ENCODE measurements at regions not wholly inside any gene's neighbourhood (a gene's known extent, or its start where the extent isn't known, plus 50 kb on each side); places are given as distances from the start of the nearest gene placed in this dataset.

GRCh38 chr15:87631093-87631492, 625.4 kb downstream of the NTRK3 start:
- no peak for DNase-seq (ENCODE audit: low spot score)

DNA sequence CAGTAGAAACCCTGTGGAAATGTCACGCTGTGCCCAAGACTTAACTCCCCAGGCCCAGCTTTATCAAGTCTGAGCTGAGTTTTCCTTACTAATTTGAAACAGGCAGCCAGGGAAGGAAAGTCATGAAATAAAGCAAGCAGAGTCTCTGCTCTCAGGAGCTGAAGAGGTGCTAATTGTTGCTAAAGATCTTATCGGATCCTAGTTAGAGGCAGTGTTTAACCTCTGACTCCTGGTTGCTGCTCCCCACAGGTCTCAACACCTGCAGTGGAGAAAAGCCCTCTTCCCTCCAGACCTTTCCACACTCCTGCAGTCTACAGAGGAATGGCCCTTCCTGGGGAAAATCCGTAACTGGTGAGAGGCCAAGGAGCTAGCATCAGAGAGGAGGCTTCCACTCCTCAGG, 628.2 kb downstream of the NTRK3 start:
- DNase-seq (ENCODE audit: low spot score) = no peak

DNA sequence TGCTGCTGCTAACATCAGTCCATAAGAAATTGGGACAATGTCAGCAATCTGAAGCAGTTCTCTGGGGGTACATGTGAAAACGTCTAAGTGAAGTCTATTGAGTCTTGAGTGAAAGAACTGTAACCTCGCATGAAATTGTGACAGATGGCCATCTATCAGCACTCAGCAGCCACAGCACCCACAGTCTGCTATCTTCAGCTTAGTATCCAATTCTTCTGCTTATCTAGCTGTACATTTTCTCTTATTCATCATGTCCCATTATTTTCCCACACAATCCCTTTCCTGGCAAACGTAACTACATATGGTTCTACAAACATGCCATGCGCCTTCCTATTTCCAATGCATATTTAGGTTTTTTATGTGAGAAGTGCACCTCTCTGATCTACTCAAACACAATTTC, 629.7 kb downstream of the NTRK3 start:
- DNase-seq (ENCODE audit: low spot score) = no peak

- DNase-seq (ENCODE audit: low spot score) = no peak
Observed at GRCh38 chr15:87623832-87624231, 632.7 kb downstream of the NTRK3 start.

DNA sequence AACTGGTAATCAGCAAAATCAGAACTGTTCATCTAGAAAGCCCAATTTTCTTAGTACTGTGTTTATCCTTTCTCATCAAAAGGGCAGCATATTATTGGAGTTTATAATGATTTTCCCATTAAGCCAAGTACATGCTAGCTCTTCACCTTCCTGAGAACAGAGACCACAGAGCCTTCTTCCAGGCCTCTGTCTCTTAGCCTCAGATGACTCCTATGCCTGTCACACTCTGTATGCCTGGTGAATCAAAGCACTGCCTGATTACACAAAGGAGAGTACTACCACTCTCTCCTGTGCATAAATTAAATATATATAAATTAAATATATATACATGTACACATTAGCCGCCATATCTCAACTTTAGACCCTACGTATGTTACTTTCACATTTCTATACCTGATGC, 636.1 kb downstream of the NTRK3 start:
- DNase-seq (ENCODE audit: low spot score) = no peak

GRCh38 chr15:87619161-87619960, 637.2 kb downstream of the NTRK3 start:
- peak; percentile 85 for DNase-seq (ENCODE audit: low spot score)

DNA sequence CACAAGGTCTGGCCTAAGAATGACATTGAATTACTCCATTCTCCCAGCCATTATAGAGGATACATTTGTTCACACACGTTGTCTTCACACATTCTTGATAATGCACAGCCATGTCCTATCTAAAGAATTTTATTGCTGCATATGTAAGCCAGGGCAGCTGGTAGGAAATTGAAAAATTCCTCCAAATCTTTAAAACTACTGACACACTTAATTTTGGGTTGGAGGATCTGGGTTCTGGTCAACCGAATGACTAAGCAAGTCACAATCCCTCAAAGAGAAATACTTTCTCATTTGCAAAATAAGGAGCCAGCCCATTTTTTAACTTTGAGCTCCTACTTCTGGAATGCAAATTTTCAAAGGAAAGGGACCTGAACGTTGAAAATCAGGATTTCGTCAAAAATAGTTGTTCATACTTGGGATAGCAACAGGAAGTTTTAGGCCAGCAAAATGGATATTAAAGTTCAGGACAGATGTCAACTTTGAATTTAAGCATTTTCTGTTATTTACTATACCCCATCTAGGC, 638.3 kb downstream of the NTRK3 start:
- DNase-seq (ENCODE audit: low spot score) = no peak

- no peak for DNase-seq (ENCODE audit: low spot score)
Observed at GRCh38 chr15:87614704-87615103, 641.8 kb downstream of the NTRK3 start.

DNA sequence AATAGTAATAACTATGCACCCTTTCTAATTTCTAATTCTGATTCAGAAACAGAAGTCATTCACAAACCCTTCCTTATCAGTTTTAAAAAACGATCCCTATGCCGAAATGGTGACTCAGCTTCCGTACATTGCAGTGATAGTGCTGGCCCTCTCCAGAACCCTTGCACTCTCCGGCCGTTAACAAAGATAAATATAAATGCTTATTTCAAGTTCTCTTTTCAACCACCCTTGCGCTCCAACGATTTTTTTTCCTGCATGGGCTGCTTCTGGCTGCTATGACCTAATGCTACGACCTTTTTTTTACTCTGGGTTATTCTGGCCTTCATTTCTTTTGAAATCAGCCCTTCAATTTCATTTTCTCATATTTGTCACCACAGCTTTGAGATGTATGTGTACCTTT, 646.2 kb downstream of the NTRK3 start:
- DNase-seq (ENCODE audit: low spot score) = peak; percentile 53

GRCh38 chr15:87609894-87610293, 646.6 kb downstream of the NTRK3 start:
- DNase-seq (ENCODE audit: low spot score) = no peak

DNA sequence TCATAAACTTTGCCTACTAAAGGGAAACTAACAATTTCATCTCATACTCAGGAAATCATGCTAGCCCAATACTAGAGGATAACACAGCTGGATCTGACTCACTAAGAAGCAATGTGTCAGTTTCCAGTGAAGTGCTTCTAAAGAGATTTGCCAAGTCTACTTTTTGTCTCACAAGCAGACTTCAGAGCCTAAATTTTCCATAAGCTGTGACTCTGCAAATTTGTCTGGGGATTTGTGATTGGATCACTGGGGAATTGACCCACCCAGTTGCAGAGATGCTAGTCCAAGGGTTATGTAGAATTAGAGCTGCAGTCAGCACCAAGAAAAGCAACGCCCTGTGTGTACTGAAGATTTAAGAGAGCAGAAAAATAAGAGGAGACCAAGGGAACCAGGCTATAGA, 647.1 kb downstream of the NTRK3 start:
- DNase-seq (ENCODE audit: low spot score) = peak; percentile 93

DNA sequence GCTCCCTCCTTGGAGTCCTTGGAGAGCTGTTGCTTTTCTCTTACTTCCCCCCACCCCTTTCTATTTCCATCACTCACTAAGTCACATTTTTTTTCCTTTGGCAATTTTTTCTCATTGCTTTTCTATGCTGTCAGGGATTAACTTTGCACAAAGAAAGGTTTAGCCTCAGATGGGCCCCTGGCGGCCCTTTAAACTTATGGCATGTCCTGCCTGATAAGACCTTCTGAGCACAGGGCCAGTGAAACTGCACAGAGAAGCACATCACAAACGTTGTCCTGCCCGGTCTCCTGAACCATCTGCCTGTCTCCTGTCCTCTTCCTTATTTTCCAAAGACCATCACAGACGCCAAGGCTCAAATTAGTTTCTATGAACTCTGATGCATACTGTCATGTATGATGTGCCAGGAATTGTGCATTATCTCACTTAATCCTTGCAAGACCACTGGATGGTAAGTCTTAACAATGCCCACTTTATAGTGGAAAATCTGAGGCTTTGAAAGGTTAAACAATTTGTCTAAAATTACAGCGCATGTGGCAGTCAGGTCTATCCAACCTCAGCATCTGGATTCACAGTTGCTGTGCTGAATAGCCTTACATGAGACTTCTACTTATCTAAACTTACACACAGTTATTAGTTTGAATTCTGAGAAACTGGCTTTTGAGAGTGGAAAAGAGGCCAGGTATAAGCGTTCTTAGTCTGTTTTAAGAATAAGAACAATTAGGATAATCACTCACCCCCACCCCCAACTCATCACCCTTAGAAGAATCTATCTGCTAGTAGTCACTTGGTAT, 648.1 kb downstream of the NTRK3 start:
- DNase-seq (ENCODE audit: low spot score) = no peak

- no peak for DNase-seq (ENCODE audit: low spot score)
Observed at GRCh38 chr15:87606971-87607370, 649.6 kb downstream of the NTRK3 start.

DNA sequence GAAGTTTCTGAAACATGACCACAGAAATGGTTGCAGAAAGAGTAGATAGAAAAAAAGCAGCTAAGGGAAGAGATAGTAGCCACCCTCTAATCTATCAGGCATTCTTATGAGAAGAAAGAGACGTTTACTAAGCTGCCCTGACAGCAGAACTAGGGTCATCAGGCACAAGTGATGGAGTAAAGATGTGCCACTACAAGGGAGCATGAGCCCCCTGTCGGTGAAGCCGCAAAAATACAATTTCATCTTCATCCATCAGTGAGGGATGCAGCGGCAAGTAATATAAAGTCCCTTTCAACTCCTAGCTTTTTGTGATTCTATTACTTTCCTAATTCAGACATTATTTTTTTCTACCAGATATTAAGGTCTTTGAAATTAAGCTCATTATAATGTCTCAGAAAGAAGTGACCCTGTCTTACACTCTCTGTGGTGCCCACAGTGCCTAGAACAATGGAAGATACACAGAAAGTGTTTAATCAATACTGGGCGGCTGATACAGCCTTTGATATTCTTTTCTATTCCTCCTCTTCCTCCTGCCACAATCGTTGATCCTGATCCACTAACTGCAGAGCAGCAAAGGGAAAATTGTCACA, 651.6 kb downstream of the NTRK3 start:
- DNase-seq (ENCODE audit: low spot score) = peak; percentile 59

GRCh38 chr15:87602371-87602770, 654.2 kb downstream of the NTRK3 start:
- no peak for DNase-seq (ENCODE audit: low spot score)

DNA sequence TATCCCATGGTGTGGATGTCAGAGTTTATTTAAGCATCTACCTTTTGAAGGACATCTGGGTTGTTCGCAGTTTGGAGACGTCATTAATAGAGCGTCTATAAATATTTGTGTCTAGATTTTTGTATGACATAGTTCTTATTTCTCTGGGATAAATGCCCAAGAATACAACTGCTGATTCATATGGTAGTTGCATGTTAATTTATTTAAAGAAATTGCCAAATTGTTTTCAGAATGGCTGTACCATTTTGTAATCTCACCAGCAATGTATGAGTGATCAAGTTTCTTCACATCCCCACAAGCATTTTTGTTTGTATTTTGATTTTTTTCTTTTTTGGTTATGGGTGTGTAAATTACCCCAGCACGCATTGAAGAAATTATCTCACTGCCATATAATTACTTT, 656.9 kb downstream of the NTRK3 start:
- DNase-seq (ENCODE audit: low spot score) = no peak

DNA sequence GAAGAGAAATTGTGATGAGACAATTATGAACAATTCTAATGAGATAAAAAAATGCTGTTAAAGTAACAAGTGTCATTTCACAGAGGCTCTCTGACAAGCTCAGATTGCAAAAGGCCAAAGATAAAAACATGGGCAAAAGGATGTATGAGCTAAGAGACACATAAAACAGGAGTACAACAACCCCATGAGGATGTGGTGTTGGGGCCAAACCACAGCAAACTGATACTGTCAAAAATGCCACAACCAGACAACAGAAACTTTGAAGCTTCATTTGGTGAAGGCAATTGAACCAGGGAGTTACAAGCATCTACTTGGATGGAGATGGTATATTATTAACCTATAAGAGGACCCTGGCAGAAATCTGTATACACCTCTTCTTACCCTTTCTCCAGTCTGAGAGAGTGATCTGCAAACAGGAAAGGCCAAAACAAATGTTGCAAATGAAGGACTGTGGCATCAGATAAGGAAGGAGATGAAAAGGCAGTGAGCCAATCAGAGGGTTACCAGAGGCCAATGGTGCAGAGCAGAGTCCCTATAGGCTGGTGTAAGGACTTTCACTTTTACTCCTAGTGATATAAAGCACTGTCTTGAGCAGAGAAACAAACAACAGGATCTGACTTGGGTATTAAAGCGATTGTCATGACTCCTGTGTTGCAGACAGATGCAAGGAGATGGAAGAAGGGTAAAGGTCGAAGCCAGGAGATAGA, 659.0 kb downstream of the NTRK3 start:
- no peak for DNase-seq (ENCODE audit: low spot score)

- DNase-seq (ENCODE audit: low spot score) = no peak
Observed at GRCh38 chr15:87591582-87591981, 665.0 kb downstream of the NTRK3 start.

- DNase-seq (ENCODE audit: low spot score) = no peak
Observed at GRCh38 chr15:87591042-87591441, 665.5 kb downstream of the NTRK3 start.

DNA sequence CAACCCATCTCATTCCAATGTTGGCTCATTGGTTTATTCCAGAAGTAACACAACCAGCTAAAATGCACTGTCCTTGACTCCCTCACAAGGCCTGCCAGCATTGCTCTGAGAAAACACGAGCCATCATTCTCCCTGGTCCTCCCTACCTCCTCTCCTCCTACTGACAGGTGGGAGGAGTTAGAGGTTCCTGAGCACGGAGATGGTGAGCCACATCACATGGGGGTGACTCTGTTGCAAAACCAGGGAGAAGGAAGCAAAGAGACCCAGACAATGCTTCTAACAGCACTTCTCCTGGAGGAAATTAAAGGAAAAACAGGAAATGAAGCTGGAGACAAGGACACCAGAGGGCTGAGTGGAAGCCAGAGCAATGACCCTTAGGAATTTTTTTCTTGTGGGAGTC, 667.4 kb downstream of the NTRK3 start:
- no peak for DNase-seq (ENCODE audit: low spot score)

GRCh38 chr15:87582169-87582568, 674.4 kb downstream of the NTRK3 start:
- DNase-seq (ENCODE audit: low spot score) = no peak

DNA sequence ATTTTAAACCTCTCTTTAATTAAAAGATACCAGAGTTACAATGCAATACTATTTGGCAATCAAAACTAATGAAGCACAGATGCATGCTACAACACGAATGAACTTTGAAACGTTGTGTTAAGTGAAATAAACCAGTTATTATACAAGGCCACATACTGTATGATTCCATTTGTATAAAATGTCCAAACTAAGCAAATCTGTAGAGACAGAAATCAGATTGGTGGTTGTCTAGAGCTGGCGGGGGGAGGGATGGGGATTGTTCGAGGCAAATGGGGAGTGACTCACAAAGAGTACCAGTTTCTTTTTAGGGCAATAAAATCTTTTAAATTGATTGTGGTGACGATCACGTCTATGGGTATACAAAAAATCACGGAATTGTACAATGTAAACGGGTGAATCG, 677.0 kb downstream of the NTRK3 start:
- DNase-seq (ENCODE audit: low spot score) = no peak
